Right lobe of liver (tissue), 4 donors: ENCODE measurements at regions not wholly inside any gene's neighbourhood (a gene's known extent, or its start where the extent isn't known, plus 50 kb on each side); places are given as distances from the start of the nearest gene placed in this dataset.

Experiments
- POLR2A ChIP-seq: fragments of 450-650 bp; IDR thresholded peaks from one replicate; pipeline ENCODE4 v1.6.1; 2017; ENCODE audit warnings: antibody characterized with exemption, mild to moderate bottlenecking
- TF ChIP-seq, protein P1 (sequence below), 4 donors: fragments of 200-600 bp in 3 of 4; fragments of 450-650 bp in 1 of 4; IDR thresholded peaks; one replicate each; pipeline versions ENCODE4 v1.5.1 to v1.8.0; 2016 to 2022; ENCODE audit warnings: antibody characterized with exemption in 4 of 4, mild to moderate bottlenecking in 2 of 4
- donor health status: DM: no; HTN: no; CAD: no.
- donor health status: DM: no; HTN: no; CAD: no.
- donor health status: DM: no; HTN: yes; CAD: no.

GRCh38 chr10:84826704-84827103, 498.3 kb downstream of the CCSER2 start:
- TF ChIP-seq, protein P1, sequence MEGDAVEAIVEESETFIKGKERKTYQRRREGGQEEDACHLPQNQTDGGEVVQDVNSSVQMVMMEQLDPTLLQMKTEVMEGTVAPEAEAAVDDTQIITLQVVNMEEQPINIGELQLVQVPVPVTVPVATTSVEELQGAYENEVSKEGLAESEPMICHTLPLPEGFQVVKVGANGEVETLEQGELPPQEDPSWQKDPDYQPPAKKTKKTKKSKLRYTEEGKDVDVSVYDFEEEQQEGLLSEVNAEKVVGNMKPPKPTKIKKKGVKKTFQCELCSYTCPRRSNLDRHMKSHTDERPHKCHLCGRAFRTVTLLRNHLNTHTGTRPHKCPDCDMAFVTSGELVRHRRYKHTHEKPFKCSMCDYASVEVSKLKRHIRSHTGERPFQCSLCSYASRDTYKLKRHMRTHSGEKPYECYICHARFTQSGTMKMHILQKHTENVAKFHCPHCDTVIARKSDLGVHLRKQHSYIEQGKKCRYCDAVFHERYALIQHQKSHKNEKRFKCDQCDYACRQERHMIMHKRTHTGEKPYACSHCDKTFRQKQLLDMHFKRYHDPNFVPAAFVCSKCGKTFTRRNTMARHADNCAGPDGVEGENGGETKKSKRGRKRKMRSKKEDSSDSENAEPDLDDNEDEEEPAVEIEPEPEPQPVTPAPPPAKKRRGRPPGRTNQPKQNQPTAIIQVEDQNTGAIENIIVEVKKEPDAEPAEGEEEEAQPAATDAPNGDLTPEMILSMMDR (IDR thresholded peaks at IDR 0.05): no peak
- TF ChIP-seq POLR2A: no peak
